Transverse colon (tissue), 4 donors: ENCODE measurements at regions not wholly inside any gene's neighbourhood (a gene's known extent, or its start where the extent isn't known, plus 50 kb on each side); places are given as distances from the start of the nearest gene placed in this dataset.

Experiments used
- EP300 ChIP-seq: sonication (generic); formaldehyde crosslinking; IDR thresholded peaks from one replicate; pipeline ENCODE4 v1.6.1; 2017; ENCODE audit warnings: antibody characterized with exemption, low read depth
- POLR2A ChIP-seq: fragments of 450-650 bp; IDR thresholded peaks from one replicate; pipeline ENCODE4 v1.6.1; 2016; ENCODE audit warnings: antibody characterized with exemption, mild to moderate bottlenecking, moderate library complexity
- POLR2AphosphoS5 ChIP-seq, 3 donors: sonication (generic); formaldehyde crosslinking; IDR thresholded peaks; one replicate each; pipeline ENCODE4 v1.6.1; 2016; ENCODE audit warnings: antibody characterized with exemption in 3 of 3
- TF ChIP-seq, protein P1 (sequence below), 5 experiments: fragments of 200-600 bp in 3 of 5; fragments of 450-650 bp in 2 of 5; sonication (generic) in 3 of 5; IDR thresholded peaks; 1 replicate in 2 of 5; 2 replicates in 3 of 5; pipeline ENCODE4 v1.5.1; 2016 to 2017; ENCODE audit warnings: antibody characterized with exemption in 5 of 5, inconsistent platforms in 3 of 5, mild to moderate bottlenecking in 2 of 5, moderate library complexity in 1 of 5

DNA sequence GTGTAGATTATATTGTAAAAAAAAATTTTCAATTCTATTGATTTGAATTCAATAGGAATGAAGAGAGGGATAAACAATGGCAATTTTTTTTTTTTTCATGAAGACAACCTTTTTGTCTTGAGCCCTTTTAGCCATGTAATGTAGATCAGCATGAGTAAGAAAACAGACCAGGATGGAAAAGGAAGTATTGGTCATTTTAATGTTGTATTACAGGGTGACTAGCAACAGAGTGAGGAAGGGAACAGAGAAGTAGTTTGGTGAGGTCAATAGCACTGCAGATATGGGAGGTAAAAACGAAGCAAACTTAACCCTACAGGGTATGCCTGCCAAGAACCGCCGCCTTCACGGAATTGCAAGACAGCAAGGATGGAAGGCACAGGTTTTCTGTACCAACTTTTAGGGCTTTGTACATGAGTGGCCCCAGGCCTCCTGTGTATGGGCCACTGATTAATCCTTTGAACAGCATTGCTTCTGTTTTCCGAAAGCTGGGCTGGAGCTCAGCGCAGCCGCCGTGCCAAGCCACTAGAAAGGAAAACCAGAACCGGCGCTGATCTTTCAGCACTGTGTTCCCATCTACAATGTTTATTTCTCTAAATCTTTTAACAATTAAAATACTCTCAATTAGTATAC is 383.7 kb downstream of the CENPW start:
- TF ChIP-seq, protein P1, sequence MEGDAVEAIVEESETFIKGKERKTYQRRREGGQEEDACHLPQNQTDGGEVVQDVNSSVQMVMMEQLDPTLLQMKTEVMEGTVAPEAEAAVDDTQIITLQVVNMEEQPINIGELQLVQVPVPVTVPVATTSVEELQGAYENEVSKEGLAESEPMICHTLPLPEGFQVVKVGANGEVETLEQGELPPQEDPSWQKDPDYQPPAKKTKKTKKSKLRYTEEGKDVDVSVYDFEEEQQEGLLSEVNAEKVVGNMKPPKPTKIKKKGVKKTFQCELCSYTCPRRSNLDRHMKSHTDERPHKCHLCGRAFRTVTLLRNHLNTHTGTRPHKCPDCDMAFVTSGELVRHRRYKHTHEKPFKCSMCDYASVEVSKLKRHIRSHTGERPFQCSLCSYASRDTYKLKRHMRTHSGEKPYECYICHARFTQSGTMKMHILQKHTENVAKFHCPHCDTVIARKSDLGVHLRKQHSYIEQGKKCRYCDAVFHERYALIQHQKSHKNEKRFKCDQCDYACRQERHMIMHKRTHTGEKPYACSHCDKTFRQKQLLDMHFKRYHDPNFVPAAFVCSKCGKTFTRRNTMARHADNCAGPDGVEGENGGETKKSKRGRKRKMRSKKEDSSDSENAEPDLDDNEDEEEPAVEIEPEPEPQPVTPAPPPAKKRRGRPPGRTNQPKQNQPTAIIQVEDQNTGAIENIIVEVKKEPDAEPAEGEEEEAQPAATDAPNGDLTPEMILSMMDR (IDR thresholded peaks at IDR 0.05) = no peak
- TF ChIP-seq POLR2AphosphoS5 (IDR thresholded peaks at IDR 0.05) (no peak), EP300 (no peak), POLR2A (no peak)
